GM23248 (cell line): ENCODE measurements at regions not wholly inside any gene's neighbourhood (a gene's known extent, or its start where the extent isn't known, plus 50 kb on each side); places are given as distances from the start of the nearest gene placed in this dataset.
"Not testable (repeated sequence)": the region's sequence is repeated elsewhere in the genome, so short reads cannot be mapped to it uniquely, and the experiment has no call there.

Experiments
- DNase-seq: peaks from one replicate; pipeline ENCODE4 v3.0.0-alpha.2; 2015
- H2AFZ ChIP-seq: fragments of 200-600 bp; sonication (generic); 2 replicates; pipeline ENCODE4 v1.6.1; 2016; ENCODE audit warnings: antibody characterized with exemption
- H3F3A ChIP-seq: fragments of 200-600 bp; sonication (generic); 2 replicates; pipeline ENCODE4 v1.6.1; 2016; ENCODE audit warnings: mild to moderate bottlenecking, antibody characterized with exemption, mixed run types; ENCODE audit not compliant: insufficient read depth
- H3K27ac ChIP-seq: fragments of 200-600 bp; sonication (generic); 2 replicates; pipeline ENCODE4 v1.5.1; 2016; ENCODE audit warnings: mild to moderate bottlenecking
- H3K27me3 ChIP-seq: fragments of 200-600 bp; sonication (generic); replicated peaks from 2 replicates; pipeline ENCODE4 v1.6.1; 2016; ENCODE audit warnings: mild to moderate bottlenecking; ENCODE audit not compliant: insufficient read depth
- H3K36me3 ChIP-seq: fragments of 200-600 bp; sonication (generic); 2 replicates; pipeline ENCODE4 v1.6.1; 2016; ENCODE audit warnings: low read depth, mild to moderate bottlenecking
- H3K4me1 ChIP-seq: fragments of 200-600 bp; sonication (generic); 2 replicates; pipeline ENCODE4 v1.6.1; 2016; ENCODE audit warnings: mild to moderate bottlenecking; ENCODE audit not compliant: insufficient read depth
- H3K4me2 ChIP-seq: fragments of 200-600 bp; sonication (generic); one replicate; pipeline ENCODE4 v1.6.1; 2016; ENCODE audit warnings: mild to moderate bottlenecking; ENCODE audit not compliant: unreplicated experiment
- H3K4me3 ChIP-seq: fragments of 200-600 bp; sonication (generic); 2 replicates; pipeline ENCODE4 v1.5.1; 2016; ENCODE audit warnings: mild to moderate bottlenecking
- H3K79me2 ChIP-seq: fragments of 200-600 bp; sonication (generic); 2 replicates; pipeline ENCODE4 v1.6.1; 2016; ENCODE audit warnings: mild to moderate bottlenecking; ENCODE audit not compliant: insufficient read depth
- H3K9ac ChIP-seq: fragments of 200-600 bp; sonication (generic); 2 replicates; pipeline ENCODE4 v1.6.1; 2016; ENCODE audit warnings: mild to moderate bottlenecking
- H3K9me2 ChIP-seq: fragments of 200-600 bp; sonication (generic); 2 replicates; pipeline ENCODE4 v1.6.1; 2016; ENCODE audit warnings: mixed run types, mild to moderate bottlenecking, moderate library complexity; ENCODE audit not compliant: insufficient read depth
- H3K9me3 ChIP-seq: fragments of 200-600 bp; sonication (generic); one replicate; pipeline ENCODE4 v1.6.1; 2017; ENCODE audit warnings: low read depth
- H4K20me1 ChIP-seq: fragments of 200-600 bp; sonication (generic); 2 replicates; pipeline ENCODE4 v1.6.0; 2016; ENCODE audit not compliant: insufficient read depth
- EZH2 ChIP-seq: fragments of 200-600 bp; sonication (generic); IDR thresholded peaks from 2 replicates; pipeline ENCODE4 v1.6.1; 2018; ENCODE audit warnings: antibody characterized with exemption, mild to moderate bottlenecking; ENCODE audit not compliant: insufficient read depth, poor library complexity, severe bottlenecking
- EZH2phosphoT487 ChIP-seq: fragments of 200-600 bp; sonication (generic); IDR thresholded peaks from 2 replicates; pipeline ENCODE4 v1.6.1; 2018; ENCODE audit warnings: antibody characterized with exemption, moderate library complexity, mild to moderate bottlenecking, low read depth; ENCODE audit not compliant: insufficient read depth
- WGBS, 2 experiments: methylation state at CpG; one replicate each; pipeline ENCODE4 v1.1.6; 2015 to 2017; ENCODE audit warnings: low lambda C conversion rate in 2 of 2, low coverage in 1 of 2; ENCODE audit errors: missing lambda C conversion rate in 2 of 2; 5-methylcytosine and 5-hydroxymethylcytosine counted together
- in situ Hi-C: fragments of 300-500 bp; cut with MboI; formaldehyde crosslinking; loops from 2 replicates; pipeline ENCODE4 v1.15.0; 2020

GRCh38 chr2:154568413-154568812 is 130.1 kb upstream of the KCNJ3 start:
- Histone ChIP-seq H3K9me2 (no peaks in the 10 kb centered on the region), H3K27me3 (no peaks in the 10 kb centered on the region), H3F3A (no peaks in the 10 kb centered on the region), H3K27ac (no peak overlapping the region), H3K9me3 (no peaks in the 10 kb centered on the region), H3K9ac (no peak overlapping the region), H2AFZ (no peak overlapping the region), H4K20me1 (no peaks in the 10 kb centered on the region), H3K4me1 (no peaks in the 10 kb centered on the region), H3K4me3 (no peak overlapping the region), H3K4me2 (no peak overlapping the region), H3K36me3 (no peaks in the 10 kb centered on the region), H3K79me2 (no peaks in the 10 kb centered on the region)
- DNase-seq = no peak
- TF ChIP-seq EZH2 = no peak
- no peak for TF ChIP-seq EZH2phosphoT487
- 0% methylated on average over 1 of the region's 1 CpG for WGBS, 2 experiments
- in situ Hi-C loops = no loop called here

- TF ChIP-seq EZH2 = no peak
- no peak for TF ChIP-seq EZH2phosphoT487
- Histone ChIP-seq H3F3A (no peaks in the 10 kb centered on the region), H3K36me3 (no peaks in the 10 kb centered on the region), H3K9ac (no peak overlapping the region), H3K4me3 (no peak overlapping the region), H3K9me2 (no peaks in the 10 kb centered on the region), H3K79me2 (no peaks in the 10 kb centered on the region), H4K20me1 (no peaks in the 10 kb centered on the region), H3K4me1 (no peaks in the 10 kb centered on the region), H3K27ac (no peak overlapping the region), H3K27me3 (no peaks in the 10 kb centered on the region), H3K4me2 (no peak overlapping the region), H2AFZ (no peak overlapping the region), H3K9me3 (no peaks in the 10 kb centered on the region)
- in situ Hi-C loops = no loop called here
- DNase-seq = no peak
- 51 to 52% methylated on average over 6 of the region's 6 CpGs for WGBS, 2 experiments
Measured at GRCh38 chr2:154570501-154570900, 128.0 kb upstream of the KCNJ3 start.

- not testable (repeated sequence) for DNase-seq
Measured at GRCh38 chr2:154576699-154577098, 121.8 kb upstream of the KCNJ3 start.

GRCh38 chr2:154577390-154577789 is 121.1 kb upstream of the KCNJ3 start:
- Histone ChIP-seq H3K79me2 (no peaks in the 10 kb centered on the region), H4K20me1 (no peaks in the 10 kb centered on the region), H3K27ac (no peak overlapping the region), H3F3A (no peaks in the 10 kb centered on the region), H3K4me2 (no peak overlapping the region), H2AFZ (no peak overlapping the region), H3K4me1 (no peaks in the 10 kb centered on the region), H3K9me2 (no peaks in the 10 kb centered on the region), H3K9ac (no peak overlapping the region), H3K36me3 (no peaks in the 10 kb centered on the region), H3K9me3 (no peaks in the 10 kb centered on the region), H3K4me3 (no peak overlapping the region), H3K27me3 (no peaks in the 10 kb centered on the region)
- no peak for TF ChIP-seq EZH2
- TF ChIP-seq EZH2phosphoT487 = no peak
- WGBS, 2 experiments = 56% methylated on average over 19 of the region's 19 CpGs
- no peak for DNase-seq
- in situ Hi-C loops = no loop called here

More at GRCh38 chr2:154576699-154577098, 121.8 kb upstream of the KCNJ3 start:
- H3K4me3 ChIP-seq, H3K79me2 ChIP-seq, H3K9ac ChIP-seq, H3K36me3 ChIP-seq, H2AFZ ChIP-seq, H3K4me1 ChIP-seq, H3K9me3 ChIP-seq, H3K27me3 ChIP-seq, H3K27ac ChIP-seq, H3K9me2 ChIP-seq, H4K20me1 ChIP-seq, H3F3A ChIP-seq, in situ Hi-C loops, H3K4me2 ChIP-seq: not testable (repeated sequence)
- 56 to 60% methylated on average over 13 of the region's 13 CpGs for WGBS, 2 experiments

- Histone ChIP-seq H3K36me3 (no peaks in the 10 kb centered on the region), H3K4me2 (no peak overlapping the region), H3K4me3 (no peak overlapping the region), H3F3A (no peaks in the 10 kb centered on the region), H2AFZ (no peak overlapping the region), H3K4me1 (no peaks in the 10 kb centered on the region), H3K9ac (no peak overlapping the region), H3K27ac (no peak overlapping the region), H3K9me2 (no peaks in the 10 kb centered on the region), H3K79me2 (no peaks in the 10 kb centered on the region), H3K27me3 (no peaks in the 10 kb centered on the region), H4K20me1 (no peaks in the 10 kb centered on the region), H3K9me3 (no peaks in the 10 kb centered on the region)
- DNase-seq = no peak
- in situ Hi-C loops = no loop called here
- WGBS, 2 experiments = 9 to 11% methylated on average over 3 of the region's 3 CpGs
- TF ChIP-seq EZH2 = no peak
- no peak for TF ChIP-seq EZH2phosphoT487
Measured at GRCh38 chr2:154580767-154581166, 117.7 kb upstream of the KCNJ3 start.

- H3K36me3 ChIP-seq, DNase-seq, H3K79me2 ChIP-seq, H3K9me2 ChIP-seq, H3K4me3 ChIP-seq, H3K4me2 ChIP-seq, H3K9ac ChIP-seq, in situ Hi-C loops, H2AFZ ChIP-seq, H4K20me1 ChIP-seq, H3K4me1 ChIP-seq, H3K27me3 ChIP-seq, H3K27ac ChIP-seq, H3K9me3 ChIP-seq, H3F3A ChIP-seq: not testable (repeated sequence)
- WGBS, 2 experiments = 25 to 27% methylated on average over 6 of the region's 6 CpGs
Measured at GRCh38 chr2:154582694-154583093, 115.8 kb upstream of the KCNJ3 start.

GRCh38 chr2:154583274-154583673 is 115.2 kb upstream of the KCNJ3 start:
- H4K20me1 ChIP-seq, H3K9me2 ChIP-seq, H3K4me2 ChIP-seq, H3K9ac ChIP-seq, H3F3A ChIP-seq, H3K27me3 ChIP-seq, DNase-seq, in situ Hi-C loops, H3K4me3 ChIP-seq, H3K9me3 ChIP-seq, H3K79me2 ChIP-seq, H3K27ac ChIP-seq, H3K36me3 ChIP-seq, H3K4me1 ChIP-seq, H2AFZ ChIP-seq: not testable (repeated sequence)
- WGBS, 2 experiments = 62 to 72% methylated on average over 8 of the region's 8 CpGs
